ENCODE measurements at regions not wholly inside any gene's neighbourhood (a gene's known extent, or its start where the extent isn't known, plus 50 kb on each side); places are given as distances from the start of the nearest gene placed in this dataset.

- TF ChIP-seq ZNF142 (CRISPR knock-in tag; IDR thresholded peaks at IDR 0.05) (no peak), SPEN (CRISPR knock-in tag; IDR thresholded peaks at IDR 0.05; ENCODE audit: low read depth) (no peak), ZNF670 (CRISPR knock-in tag; IDR thresholded peaks at IDR 0.05; ENCODE audit: borderline replicate concordance) (no peak), SMARCE1 (IDR thresholded peaks at IDR 0.05; ENCODE audit: borderline replicate concordance) (no peak), SALL2 (CRISPR knock-in tag; IDR thresholded peaks at IDR 0.05) (no peak; the same call in 1 of the 2 replicates), ZNF282 (IDR thresholded peaks at IDR 0.05; ENCODE audit: partially characterized antibody) (no peak), REST (IDR thresholded peaks at IDR 0.05; ENCODE audit: borderline replicate concordance in 1 of 2, low read depth in 1 of 2, low read length in 2 of 2) (0 out of 4 replicates have a peak, but pooled peaks of 1 of the 2 experiments have one; percentile 24), HOXA5 (CRISPR knock-in tag; IDR thresholded peaks at IDR 0.05) (peak; percentile 54; the same call in 1 of the 2 replicates), FOSL1 (CRISPR knock-in tag; IDR thresholded peaks at IDR 0.05; ENCODE audit: borderline replicate concordance) (no peak), ETV6 (CRISPR knock-in tag; conservative IDR thresholded peaks at IDR 0.05) (no peak), NFAT5 (CRISPR knock-in tag; IDR thresholded peaks at IDR 0.05) (no peak), MTERF4 (CRISPR knock-in tag; IDR thresholded peaks at IDR 0.05) (no peak), ZIK1 (CRISPR knock-in tag; IDR thresholded peaks at IDR 0.05; ENCODE audit: borderline replicate concordance, low read depth) (no peak)
Measured at GRCh38 chr6:144652292-144652891, 367.3 kb downstream of the UTRN start (continued).

Data from HepG2 (cell line).